ENCODE measurements at regions not wholly inside any gene's neighbourhood (a gene's known extent, or its start where the extent isn't known, plus 50 kb on each side); places are given as distances from the start of the nearest gene placed in this dataset.

DNA sequence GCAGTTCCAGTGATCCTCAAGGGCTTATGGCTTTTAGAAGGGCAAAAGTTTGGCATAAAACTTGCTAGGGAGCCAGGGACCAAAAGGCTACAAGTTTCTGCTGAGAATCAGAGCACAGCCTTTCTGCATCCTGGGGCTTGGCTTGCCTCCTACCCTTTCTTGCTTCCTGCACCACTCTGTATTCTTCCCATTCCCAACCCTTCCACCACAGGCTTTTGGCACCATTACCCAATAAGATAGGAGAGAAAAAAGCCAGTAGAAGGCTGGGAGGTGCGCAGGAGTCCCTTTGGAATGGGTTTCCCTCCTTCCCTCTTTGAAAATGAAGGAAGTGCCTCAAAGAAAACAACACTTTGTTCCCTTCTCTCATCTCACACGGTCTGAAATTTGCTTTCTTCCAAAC lies 268.6 kb downstream of the PDCD6IP start:
- Histone ChIP-seq H3K27ac (replicated peaks) (no peak overlapping the region), H3K4me3 (replicated peaks; ENCODE audit: insufficient read depth, low read length) (no peak overlapping the region), H3K27me3 (ENCODE audit: insufficient read depth, poor library complexity, severe bottlenecking) (no peaks in the 10 kb centered on the region)
- no peak for DNase-seq (ENCODE audit: low read depth in 1 of 2, low spot score in 1 of 2)
- TF ChIP-seq SPI1 (IDR thresholded peaks at IDR 0.05; ENCODE audit: borderline replicate concordance, low read depth) (no peak), POLR2AphosphoS5 (IDR thresholded peaks at IDR 0.05; ENCODE audit: low read depth) (no peak), GABPA (IDR thresholded peaks at IDR 0.05; ENCODE audit: low read depth) (no peak)
- TF ChIP-seq, protein P1, sequence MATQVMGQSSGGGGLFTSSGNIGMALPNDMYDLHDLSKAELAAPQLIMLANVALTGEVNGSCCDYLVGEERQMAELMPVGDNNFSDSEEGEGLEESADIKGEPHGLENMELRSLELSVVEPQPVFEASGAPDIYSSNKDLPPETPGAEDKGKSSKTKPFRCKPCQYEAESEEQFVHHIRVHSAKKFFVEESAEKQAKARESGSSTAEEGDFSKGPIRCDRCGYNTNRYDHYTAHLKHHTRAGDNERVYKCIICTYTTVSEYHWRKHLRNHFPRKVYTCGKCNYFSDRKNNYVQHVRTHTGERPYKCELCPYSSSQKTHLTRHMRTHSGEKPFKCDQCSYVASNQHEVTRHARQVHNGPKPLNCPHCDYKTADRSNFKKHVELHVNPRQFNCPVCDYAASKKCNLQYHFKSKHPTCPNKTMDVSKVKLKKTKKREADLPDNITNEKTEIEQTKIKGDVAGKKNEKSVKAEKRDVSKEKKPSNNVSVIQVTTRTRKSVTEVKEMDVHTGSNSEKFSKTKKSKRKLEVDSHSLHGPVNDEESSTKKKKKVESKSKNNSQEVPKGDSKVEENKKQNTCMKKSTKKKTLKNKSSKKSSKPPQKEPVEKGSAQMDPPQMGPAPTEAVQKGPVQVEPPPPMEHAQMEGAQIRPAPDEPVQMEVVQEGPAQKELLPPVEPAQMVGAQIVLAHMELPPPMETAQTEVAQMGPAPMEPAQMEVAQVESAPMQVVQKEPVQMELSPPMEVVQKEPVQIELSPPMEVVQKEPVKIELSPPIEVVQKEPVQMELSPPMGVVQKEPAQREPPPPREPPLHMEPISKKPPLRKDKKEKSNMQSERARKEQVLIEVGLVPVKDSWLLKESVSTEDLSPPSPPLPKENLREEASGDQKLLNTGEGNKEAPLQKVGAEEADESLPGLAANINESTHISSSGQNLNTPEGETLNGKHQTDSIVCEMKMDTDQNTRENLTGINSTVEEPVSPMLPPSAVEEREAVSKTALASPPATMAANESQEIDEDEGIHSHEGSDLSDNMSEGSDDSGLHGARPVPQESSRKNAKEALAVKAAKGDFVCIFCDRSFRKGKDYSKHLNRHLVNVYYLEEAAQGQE (IDR thresholded peaks at IDR 0.05; ENCODE audit: insufficient replicate concordance, low read depth) = no peak
- TF ChIP-seq, protein P2, sequence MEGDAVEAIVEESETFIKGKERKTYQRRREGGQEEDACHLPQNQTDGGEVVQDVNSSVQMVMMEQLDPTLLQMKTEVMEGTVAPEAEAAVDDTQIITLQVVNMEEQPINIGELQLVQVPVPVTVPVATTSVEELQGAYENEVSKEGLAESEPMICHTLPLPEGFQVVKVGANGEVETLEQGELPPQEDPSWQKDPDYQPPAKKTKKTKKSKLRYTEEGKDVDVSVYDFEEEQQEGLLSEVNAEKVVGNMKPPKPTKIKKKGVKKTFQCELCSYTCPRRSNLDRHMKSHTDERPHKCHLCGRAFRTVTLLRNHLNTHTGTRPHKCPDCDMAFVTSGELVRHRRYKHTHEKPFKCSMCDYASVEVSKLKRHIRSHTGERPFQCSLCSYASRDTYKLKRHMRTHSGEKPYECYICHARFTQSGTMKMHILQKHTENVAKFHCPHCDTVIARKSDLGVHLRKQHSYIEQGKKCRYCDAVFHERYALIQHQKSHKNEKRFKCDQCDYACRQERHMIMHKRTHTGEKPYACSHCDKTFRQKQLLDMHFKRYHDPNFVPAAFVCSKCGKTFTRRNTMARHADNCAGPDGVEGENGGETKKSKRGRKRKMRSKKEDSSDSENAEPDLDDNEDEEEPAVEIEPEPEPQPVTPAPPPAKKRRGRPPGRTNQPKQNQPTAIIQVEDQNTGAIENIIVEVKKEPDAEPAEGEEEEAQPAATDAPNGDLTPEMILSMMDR (IDR thresholded peaks at IDR 0.05; ENCODE audit: insufficient read depth, low read length) = no peak

DNA sequence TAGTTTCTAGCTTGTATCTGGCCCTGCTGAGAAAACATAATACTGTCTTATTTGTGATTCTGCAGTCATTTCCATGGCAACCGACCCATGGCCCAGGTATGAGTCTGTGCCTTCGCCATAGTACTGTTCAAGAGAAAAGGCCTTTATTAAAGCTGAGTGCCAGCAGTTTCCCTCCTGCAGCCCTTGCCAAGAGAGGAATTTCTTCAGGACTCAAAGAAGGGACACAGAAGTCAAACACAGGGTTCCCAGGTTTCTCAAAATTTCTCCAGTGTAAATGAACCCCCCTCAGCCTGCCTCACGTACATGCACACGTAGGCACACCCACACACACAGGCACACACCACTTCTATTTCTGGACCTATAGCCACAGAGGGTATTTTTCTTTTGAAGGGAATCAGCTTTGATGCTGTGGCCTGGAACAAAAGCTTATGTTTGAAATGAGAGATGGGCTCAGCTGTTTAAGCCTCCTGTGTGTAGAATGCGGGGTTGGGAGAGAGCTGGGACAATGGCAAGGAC lies 269.2 kb downstream of the PDCD6IP start:
- H3K27me3 ChIP-seq (ENCODE audit: insufficient read depth, poor library complexity, severe bottlenecking) = no peaks in the 10 kb centered on the region
- TF ChIP-seq, protein P2 (IDR thresholded peaks at IDR 0.05; ENCODE audit: insufficient read depth, low read length) = no peak
- no peak for TF ChIP-seq GABPA (IDR thresholded peaks at IDR 0.05; ENCODE audit: low read depth)
- H3K4me3 ChIP-seq (replicated peaks; ENCODE audit: insufficient read depth, low read length) = no peak overlapping the region
- no peak overlapping the region for H3K27ac ChIP-seq (replicated peaks)
- no peak for DNase-seq (ENCODE audit: low read depth in 1 of 2, low spot score in 1 of 2)

DNA sequence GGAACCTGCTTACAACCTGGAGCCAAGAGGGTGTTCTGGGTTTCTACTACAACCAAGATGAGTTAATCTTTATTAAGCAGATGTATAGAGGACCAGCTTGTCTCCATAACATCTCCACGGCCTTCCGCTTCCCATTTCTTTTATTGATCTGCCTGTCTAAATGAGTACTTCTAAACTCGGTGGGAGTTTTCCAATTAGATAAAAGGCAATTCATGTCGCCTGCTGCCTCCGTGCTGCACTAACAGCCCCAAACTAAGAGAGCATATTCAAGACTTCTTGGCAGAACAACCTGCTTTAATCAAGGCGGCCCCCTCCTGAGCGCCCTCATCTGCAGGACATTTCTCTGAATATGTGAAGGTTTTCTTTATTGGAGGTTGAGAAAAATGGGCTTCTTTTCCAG lies 270.1 kb downstream of the PDCD6IP start:
- no peak for TF ChIP-seq SPI1 (IDR thresholded peaks at IDR 0.05; ENCODE audit: borderline replicate concordance, low read depth)
- TF ChIP-seq POLR2AphosphoS5 (IDR thresholded peaks at IDR 0.05; ENCODE audit: low read depth) = no peak
- TF ChIP-seq GABPA (IDR thresholded peaks at IDR 0.05; ENCODE audit: low read depth) = no peak
- TF ChIP-seq, protein P1 (IDR thresholded peaks at IDR 0.05; ENCODE audit: insufficient replicate concordance, low read depth) = no peak
- TF ChIP-seq, protein P2 (IDR thresholded peaks at IDR 0.05; ENCODE audit: insufficient read depth, low read length) = no peak
- DNase-seq (ENCODE audit: low read depth in 1 of 2, low spot score in 1 of 2) = no peak
- H3K27ac ChIP-seq (replicated peaks) = no peak overlapping the region
- H3K4me3 ChIP-seq (replicated peaks; ENCODE audit: insufficient read depth, low read length) = no peak overlapping the region
- H3K27me3 ChIP-seq (ENCODE audit: insufficient read depth, poor library complexity, severe bottlenecking) = no peaks in the 10 kb centered on the region

Measured in HL-60 (cell line).